ENCODE measurements at regions not wholly inside any gene's neighbourhood (a gene's known extent, or its start where the extent isn't known, plus 50 kb on each side); places are given as distances from the start of the nearest gene placed in this dataset.

- Histone ChIP-seq H3K4me1 (ENCODE audit: control insufficient read depth in 2 of 2, insufficient read depth in 2 of 2, low read length in 2 of 2) (no peaks in the 10 kb centered on the region), H3K4me3 (ENCODE audit: low read length in 2 of 2) (no peak overlapping the region), H3K36me3 (ENCODE audit: control insufficient read depth in 2 of 2, insufficient read depth in 2 of 2, low read length in 1 of 2) (no peaks in the 10 kb centered on the region), H3K27me3 (ENCODE audit: control insufficient read depth in 2 of 2, insufficient read depth in 1 of 2, low read length in 1 of 2) (no peaks in the 10 kb centered on the region), H3K9me3 (ENCODE audit: control insufficient read depth in 2 of 2, insufficient read depth in 1 of 2, low read length in 1 of 2) (no peaks in the 10 kb centered on the region), H3K27ac (ENCODE audit: low read depth in 1 of 2, low read length in 1 of 2) (no peak overlapping the region)
- peak in 2 of 9 donors; percentile 7 to 9 for DNase-seq (ENCODE audit: low read depth in 6 of 9, low spot score in 9 of 9)
These were observed 59.7 kb downstream of the TEX35 start for GRCh38 chr1:178572604-178573003.

- Histone ChIP-seq H3K27ac (ENCODE audit: low read depth in 1 of 2, low read length in 1 of 2) (no peak overlapping the region), H3K36me3 (ENCODE audit: control insufficient read depth in 2 of 2, insufficient read depth in 2 of 2, low read length in 1 of 2) (no peaks in the 10 kb centered on the region), H3K4me1 (ENCODE audit: control insufficient read depth in 2 of 2, insufficient read depth in 2 of 2, low read length in 2 of 2) (no peaks in the 10 kb centered on the region), H3K27me3 (ENCODE audit: control insufficient read depth in 2 of 2, insufficient read depth in 1 of 2, low read length in 1 of 2) (no peaks in the 10 kb centered on the region), H3K4me3 (ENCODE audit: low read length in 2 of 2) (no peak overlapping the region), H3K9me3 (ENCODE audit: control insufficient read depth in 2 of 2, insufficient read depth in 1 of 2, low read length in 1 of 2) (no peaks in the 10 kb centered on the region)
- no peak for DNase-seq (ENCODE audit: low read depth in 6 of 9, low spot score in 9 of 9)
- WGBS, result 89% methylated on average over 3 of the region's 3 CpGs
These were observed 60.4 kb downstream of the TEX35 start for GRCh38 chr1:178573330-178573729.

- peaks cover 0 to 1% of the 10 kb centered on the region in 2 donors for H3K9me3 ChIP-seq (ENCODE audit: control insufficient read depth in 2 of 2, insufficient read depth in 1 of 2, low read length in 1 of 2)
- no peak overlapping the region for H3K4me3 ChIP-seq (ENCODE audit: low read length in 2 of 2)
- H3K4me1 ChIP-seq (ENCODE audit: control insufficient read depth in 2 of 2, insufficient read depth in 2 of 2, low read length in 2 of 2), result no peaks in the 10 kb centered on the region
- H3K27me3 ChIP-seq (ENCODE audit: control insufficient read depth in 2 of 2, insufficient read depth in 1 of 2, low read length in 1 of 2), result no peaks in the 10 kb centered on the region
- DNase-seq (ENCODE audit: low read depth in 6 of 9, low spot score in 9 of 9), result no peak
- H3K36me3 ChIP-seq (ENCODE audit: control insufficient read depth in 2 of 2, insufficient read depth in 2 of 2, low read length in 1 of 2), result no peaks in the 10 kb centered on the region
- WGBS, result 96% methylated on average over 2 of the region's 2 CpGs
- no peak overlapping the region for H3K27ac ChIP-seq (ENCODE audit: low read depth in 1 of 2, low read length in 1 of 2)
These were observed 61.4 kb downstream of the TEX35 start for GRCh38 chr1:178574345-178574744.

GRCh38 chr1:178575611-178576361, 62.9 kb downstream of the TEX35 start:
- Histone ChIP-seq H3K36me3 (ENCODE audit: control insufficient read depth in 2 of 2, insufficient read depth in 2 of 2, low read length in 1 of 2) (no peaks in the 10 kb centered on the region), H3K4me1 (ENCODE audit: control insufficient read depth in 2 of 2, insufficient read depth in 2 of 2, low read length in 2 of 2) (no peaks in the 10 kb centered on the region), H3K27me3 (ENCODE audit: control insufficient read depth in 2 of 2, insufficient read depth in 1 of 2, low read length in 1 of 2) (peaks cover 0 to 2% of the 10 kb centered on the region in 2 donors), H3K27ac (ENCODE audit: low read depth in 1 of 2, low read length in 1 of 2) (no peak overlapping the region), H3K4me3 (ENCODE audit: low read length in 2 of 2) (no peak overlapping the region), H3K9me3 (ENCODE audit: control insufficient read depth in 2 of 2, insufficient read depth in 1 of 2, low read length in 1 of 2) (peaks cover 0 to 1% of the 10 kb centered on the region in 2 donors)
- 64% methylated on average over 3 of the region's 3 CpGs for WGBS
- DNase-seq (ENCODE audit: low read depth in 6 of 9, low spot score in 9 of 9), result no peak

GRCh38 chr1:178576841-178577240, 63.9 kb downstream of the TEX35 start:
- peaks cover 0 to 1% of the 10 kb centered on the region in 2 donors for H3K9me3 ChIP-seq (ENCODE audit: control insufficient read depth in 2 of 2, insufficient read depth in 1 of 2, low read length in 1 of 2)
- WGBS, result 89% methylated on average over 6 of the region's 6 CpGs
- no peak for DNase-seq (ENCODE audit: low read depth in 6 of 9, low spot score in 9 of 9)
- H3K4me1 ChIP-seq (ENCODE audit: control insufficient read depth in 2 of 2, insufficient read depth in 2 of 2, low read length in 2 of 2), result no peaks in the 10 kb centered on the region
- H3K27ac ChIP-seq (ENCODE audit: low read depth in 1 of 2, low read length in 1 of 2), result no peak overlapping the region
- no peak overlapping the region for H3K4me3 ChIP-seq (ENCODE audit: low read length in 2 of 2)
- no peaks in the 10 kb centered on the region for H3K36me3 ChIP-seq (ENCODE audit: control insufficient read depth in 2 of 2, insufficient read depth in 2 of 2, low read length in 1 of 2)
- peaks cover 0 to 4% of the 10 kb centered on the region in 2 donors for H3K27me3 ChIP-seq (ENCODE audit: control insufficient read depth in 2 of 2, insufficient read depth in 1 of 2, low read length in 1 of 2)

- Histone ChIP-seq H3K36me3 (ENCODE audit: control insufficient read depth in 2 of 2, insufficient read depth in 2 of 2, low read length in 1 of 2) (no peaks in the 10 kb centered on the region), H3K4me3 (ENCODE audit: low read length in 2 of 2) (no peak overlapping the region), H3K27ac (ENCODE audit: low read depth in 1 of 2, low read length in 1 of 2) (no peak overlapping the region), H3K27me3 (ENCODE audit: control insufficient read depth in 2 of 2, insufficient read depth in 1 of 2, low read length in 1 of 2) (peaks cover 0 to 6% of the 10 kb centered on the region in 2 donors), H3K4me1 (ENCODE audit: control insufficient read depth in 2 of 2, insufficient read depth in 2 of 2, low read length in 2 of 2) (no peaks in the 10 kb centered on the region), H3K9me3 (ENCODE audit: control insufficient read depth in 2 of 2, insufficient read depth in 1 of 2, low read length in 1 of 2) (peaks cover 0 to 1% of the 10 kb centered on the region in 2 donors)
- 94% methylated on average over 4 of the region's 4 CpGs for WGBS
- DNase-seq (ENCODE audit: low read depth in 6 of 9, low spot score in 9 of 9), result no peak
These were observed 65.0 kb downstream of the TEX35 start for GRCh38 chr1:178577882-178578281.

GRCh38 chr1:178578541-178578940, 65.6 kb downstream of the TEX35 start:
- H3K9me3 ChIP-seq (ENCODE audit: control insufficient read depth in 2 of 2, insufficient read depth in 1 of 2, low read length in 1 of 2), result peaks cover 0 to 1% of the 10 kb centered on the region in 2 donors
- no peaks in the 10 kb centered on the region for H3K36me3 ChIP-seq (ENCODE audit: control insufficient read depth in 2 of 2, insufficient read depth in 2 of 2, low read length in 1 of 2)
- 97% methylated on average over 7 of the region's 7 CpGs for WGBS
- DNase-seq (ENCODE audit: low read depth in 6 of 9, low spot score in 9 of 9), result no peak
- H3K4me3 ChIP-seq (ENCODE audit: low read length in 2 of 2), result no peak overlapping the region
- H3K27me3 ChIP-seq (ENCODE audit: control insufficient read depth in 2 of 2, insufficient read depth in 1 of 2, low read length in 1 of 2), result peaks cover 0 to 6% of the 10 kb centered on the region in 2 donors
- H3K27ac ChIP-seq (ENCODE audit: low read depth in 1 of 2, low read length in 1 of 2), result no peak overlapping the region
- no peaks in the 10 kb centered on the region for H3K4me1 ChIP-seq (ENCODE audit: control insufficient read depth in 2 of 2, insufficient read depth in 2 of 2, low read length in 2 of 2)

- no peak overlapping the region for H3K27ac ChIP-seq (ENCODE audit: low read depth in 1 of 2, low read length in 1 of 2)
- peaks cover 0 to 6% of the 10 kb centered on the region in 2 donors for H3K27me3 ChIP-seq (ENCODE audit: control insufficient read depth in 2 of 2, insufficient read depth in 1 of 2, low read length in 1 of 2)
- no peak for DNase-seq (ENCODE audit: low read depth in 6 of 9, low spot score in 9 of 9)
- no peaks in the 10 kb centered on the region for H3K36me3 ChIP-seq (ENCODE audit: control insufficient read depth in 2 of 2, insufficient read depth in 2 of 2, low read length in 1 of 2)
- H3K4me3 ChIP-seq (ENCODE audit: low read length in 2 of 2), result no peak overlapping the region
- 94% methylated on average over 4 of the region's 4 CpGs for WGBS
- peaks cover 0 to 1% of the 10 kb centered on the region in 2 donors for H3K9me3 ChIP-seq (ENCODE audit: control insufficient read depth in 2 of 2, insufficient read depth in 1 of 2, low read length in 1 of 2)
- H3K4me1 ChIP-seq (ENCODE audit: control insufficient read depth in 2 of 2, insufficient read depth in 2 of 2, low read length in 2 of 2), result no peaks in the 10 kb centered on the region
These were observed 66.2 kb downstream of the TEX35 start for GRCh38 chr1:178579095-178579494.

GRCh38 chr1:178579562-178579961, 66.7 kb downstream of the TEX35 start:
- H3K4me1 ChIP-seq (ENCODE audit: control insufficient read depth in 2 of 2, insufficient read depth in 2 of 2, low read length in 2 of 2), result no peaks in the 10 kb centered on the region
- DNase-seq (ENCODE audit: low read depth in 6 of 9, low spot score in 9 of 9), result no peak
- no peaks in the 10 kb centered on the region for H3K36me3 ChIP-seq (ENCODE audit: control insufficient read depth in 2 of 2, insufficient read depth in 2 of 2, low read length in 1 of 2)
- 94% methylated on average over 6 of the region's 6 CpGs for WGBS
- H3K27me3 ChIP-seq (ENCODE audit: control insufficient read depth in 2 of 2, insufficient read depth in 1 of 2, low read length in 1 of 2), result peaks cover 0 to 6% of the 10 kb centered on the region in 2 donors
- H3K9me3 ChIP-seq (ENCODE audit: control insufficient read depth in 2 of 2, insufficient read depth in 1 of 2, low read length in 1 of 2), result peaks cover 0 to 1% of the 10 kb centered on the region in 2 donors
- H3K4me3 ChIP-seq (ENCODE audit: low read length in 2 of 2), result no peak overlapping the region
- no peak overlapping the region for H3K27ac ChIP-seq (ENCODE audit: low read depth in 1 of 2, low read length in 1 of 2)
